RWPE2 (cell line): ENCODE measurements at regions not wholly inside any gene's neighbourhood (a gene's known extent, or its start where the extent isn't known, plus 50 kb on each side); places are given as distances from the start of the nearest gene placed in this dataset.

Source experiments
- ATAC-seq: fragments of 200-7000 bp; cut with Tn5 transposase; 3 replicates; pipeline ENCODE4 v1.9.1; 2021; ENCODE audit warnings: low read depth
- DNase-seq: peaks from one replicate; pipeline ENCODE4 v3.0.0-alpha.2; 2020; ENCODE audit warnings: low spot score
- H3K27ac ChIP-seq: fragments of 450-650 bp; 2 replicates; pipeline ENCODE4 v1.5.1; 2017; ENCODE audit warnings: mild to moderate bottlenecking; ENCODE audit not compliant: poor library complexity, severe bottlenecking
- H3K27me3 ChIP-seq: fragments of 250-450 bp; sonication (Bioruptor Pico); 2 replicates; pipeline ENCODE4 v1.5.1; 2021; ENCODE audit warnings: mild to moderate bottlenecking, moderate library complexity; ENCODE audit not compliant: insufficient read depth, poor library complexity, severe bottlenecking
- H3K36me3 ChIP-seq: fragments of 250-450 bp; sonication (Bioruptor Pico); 2 replicates; pipeline ENCODE4 v1.5.1; 2020; ENCODE audit warnings: low read depth, mild to moderate bottlenecking, moderate library complexity
- H3K4me1 ChIP-seq: fragments of 250-450 bp; sonication (Bioruptor Pico); 2 replicates; pipeline ENCODE4 v1.5.1; 2021; ENCODE audit warnings: mild to moderate bottlenecking, moderate library complexity; ENCODE audit not compliant: insufficient read depth, poor library complexity, severe bottlenecking
- H3K4me3 ChIP-seq: fragments of 250-450 bp; sonication (Bioruptor Pico); 2 replicates; pipeline ENCODE4 v1.5.1; 2021; ENCODE audit warnings: mild to moderate bottlenecking, moderate library complexity; ENCODE audit not compliant: severe bottlenecking
- H3K9me3 ChIP-seq: fragments of 250-450 bp; sonication (Bioruptor Pico); 2 replicates; pipeline ENCODE4 v1.5.1; 2021; ENCODE audit warnings: mild to moderate bottlenecking, moderate library complexity; ENCODE audit not compliant: severe bottlenecking
- TF ChIP-seq, protein P1 (sequence below): fragments of 450-650 bp; IDR thresholded peaks from one replicate; pipeline ENCODE4 v1.5.1; 2017; ENCODE audit warnings: mild to moderate bottlenecking, moderate library complexity; ENCODE audit not compliant: poor library complexity, severe bottlenecking

DNA sequence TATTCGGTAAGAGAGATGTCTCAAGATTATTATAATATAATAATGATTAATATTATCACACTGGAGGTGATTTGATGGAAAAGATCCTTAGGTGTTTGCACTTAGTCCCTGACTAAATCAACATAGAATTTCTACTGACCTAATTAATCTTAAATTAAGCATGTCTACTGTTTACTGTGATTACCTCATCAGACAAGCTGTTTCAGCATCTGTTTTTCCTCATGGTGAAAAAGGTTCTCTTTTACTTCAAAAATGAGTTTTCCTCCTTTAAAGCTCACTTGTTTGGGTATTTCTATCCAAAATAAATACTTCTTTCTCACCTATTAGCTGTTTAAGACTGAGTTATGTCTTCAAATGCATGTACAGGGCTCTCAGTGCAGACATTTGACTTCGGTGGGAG is 407.8 kb downstream of the NKX6-1 start:
- TF ChIP-seq, protein P1, sequence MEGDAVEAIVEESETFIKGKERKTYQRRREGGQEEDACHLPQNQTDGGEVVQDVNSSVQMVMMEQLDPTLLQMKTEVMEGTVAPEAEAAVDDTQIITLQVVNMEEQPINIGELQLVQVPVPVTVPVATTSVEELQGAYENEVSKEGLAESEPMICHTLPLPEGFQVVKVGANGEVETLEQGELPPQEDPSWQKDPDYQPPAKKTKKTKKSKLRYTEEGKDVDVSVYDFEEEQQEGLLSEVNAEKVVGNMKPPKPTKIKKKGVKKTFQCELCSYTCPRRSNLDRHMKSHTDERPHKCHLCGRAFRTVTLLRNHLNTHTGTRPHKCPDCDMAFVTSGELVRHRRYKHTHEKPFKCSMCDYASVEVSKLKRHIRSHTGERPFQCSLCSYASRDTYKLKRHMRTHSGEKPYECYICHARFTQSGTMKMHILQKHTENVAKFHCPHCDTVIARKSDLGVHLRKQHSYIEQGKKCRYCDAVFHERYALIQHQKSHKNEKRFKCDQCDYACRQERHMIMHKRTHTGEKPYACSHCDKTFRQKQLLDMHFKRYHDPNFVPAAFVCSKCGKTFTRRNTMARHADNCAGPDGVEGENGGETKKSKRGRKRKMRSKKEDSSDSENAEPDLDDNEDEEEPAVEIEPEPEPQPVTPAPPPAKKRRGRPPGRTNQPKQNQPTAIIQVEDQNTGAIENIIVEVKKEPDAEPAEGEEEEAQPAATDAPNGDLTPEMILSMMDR: no peak

GRCh38 chr4:84089652-84090437 is 409.2 kb downstream of the NKX6-1 start:
- H3K9me3 ChIP-seq: no peaks in the 10 kb centered on the region
- no peak overlapping the region for H3K27ac ChIP-seq
- no peak overlapping the region for H3K4me3 ChIP-seq
- no peaks in the 10 kb centered on the region for H3K36me3 ChIP-seq
- no peak for ATAC-seq
- H3K27me3 ChIP-seq: peaks cover 21% of the 10 kb centered on the region
- TF ChIP-seq, protein P1: no peak
- H3K4me1 ChIP-seq: no peaks in the 10 kb centered on the region
- DNase-seq: no peak

More for the DNA sequence above, 407.8 kb downstream of the NKX6-1 start:
- H3K27me3 ChIP-seq: peaks cover 21% of the 10 kb centered on the region
- H3K4me1 ChIP-seq: no peaks in the 10 kb centered on the region
- H3K4me3 ChIP-seq: no peak overlapping the region
- DNase-seq (no peak), ATAC-seq (no peak)
- H3K9me3 ChIP-seq: no peaks in the 10 kb centered on the region
- H3K27ac ChIP-seq: no peak overlapping the region
- H3K36me3 ChIP-seq: no peaks in the 10 kb centered on the region

DNA sequence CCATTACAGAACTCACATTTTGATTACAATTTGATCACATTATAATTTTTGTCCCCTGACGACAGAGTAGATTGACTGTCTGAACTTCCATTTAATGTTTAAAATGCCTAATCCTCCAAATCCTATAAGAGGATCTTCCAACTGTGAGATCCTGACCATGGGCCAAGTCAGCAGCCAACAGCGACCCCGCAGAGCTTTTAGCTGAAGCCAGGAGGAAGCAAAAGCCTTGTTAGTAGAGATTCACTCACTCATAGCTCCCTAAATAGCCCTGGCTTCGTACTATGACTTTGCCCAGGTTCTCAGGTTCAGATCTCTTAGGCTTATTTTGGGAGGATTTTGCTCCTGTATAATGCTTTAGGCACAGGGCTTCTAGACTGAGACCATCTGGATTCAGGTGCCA is 413.1 kb downstream of the NKX6-1 start:
- Histone ChIP-seq H3K27ac (no peak overlapping the region), H3K9me3 (no peaks in the 10 kb centered on the region), H3K36me3 (no peaks in the 10 kb centered on the region), H3K4me1 (no peaks in the 10 kb centered on the region), H3K4me3 (no peak overlapping the region), H3K27me3 (peaks cover 8% of the 10 kb centered on the region)
- no peak for DNase-seq
- TF ChIP-seq, protein P1: no peak
- ATAC-seq: no peak

DNA sequence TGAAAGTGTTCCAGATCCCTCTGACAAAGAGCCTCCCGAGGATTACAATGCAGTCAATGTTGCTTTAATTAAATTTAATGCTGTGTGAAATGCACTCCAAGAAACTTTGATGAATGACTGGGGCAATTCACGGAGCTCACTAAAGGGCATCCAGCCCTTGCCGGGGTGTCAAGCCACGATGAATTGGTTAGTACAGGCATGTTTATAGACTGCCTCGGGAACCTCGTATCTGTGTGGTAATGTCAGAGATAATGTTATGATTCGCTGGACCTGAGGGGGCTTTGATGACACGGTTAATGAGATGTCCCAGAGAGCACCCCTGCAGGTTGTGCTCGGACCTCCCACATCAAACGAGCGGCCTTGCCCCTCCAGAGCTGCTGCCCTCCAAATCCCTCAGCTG is 428.8 kb downstream of the NKX6-1 start:
- H3K4me3 ChIP-seq: no peak overlapping the region
- no peaks in the 10 kb centered on the region for H3K4me1 ChIP-seq
- DNase-seq (no peak), ATAC-seq (no peak)
- H3K27me3 ChIP-seq: peaks cover 28% of the 10 kb centered on the region
- H3K9me3 ChIP-seq: no peaks in the 10 kb centered on the region
- H3K36me3 ChIP-seq: no peaks in the 10 kb centered on the region
- TF ChIP-seq, protein P1: no peak
- H3K27ac ChIP-seq: no peak overlapping the region

DNA sequence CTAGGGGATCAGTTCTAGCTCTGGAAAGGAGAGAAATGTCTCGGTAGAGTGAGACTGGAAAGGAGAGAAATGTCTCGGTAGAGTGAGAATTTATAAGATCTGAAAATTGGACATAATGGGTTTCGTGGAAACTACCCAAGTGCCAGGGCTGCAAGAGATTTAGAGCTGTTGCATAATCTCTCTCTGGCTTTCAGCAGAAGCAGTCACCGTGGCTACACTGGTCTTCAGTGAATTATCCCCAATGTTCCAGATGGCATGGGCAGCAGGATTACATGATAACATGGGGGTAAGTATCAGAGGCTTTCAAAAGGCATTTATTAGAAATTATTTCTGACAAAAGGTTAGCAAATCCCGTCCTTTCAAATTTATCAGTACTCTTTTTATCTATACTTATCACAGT is 435.5 kb downstream of the NKX6-1 start:
- Histone ChIP-seq H3K27ac (no peak overlapping the region), H3K27me3 (no peaks in the 10 kb centered on the region), H3K4me3 (no peak overlapping the region), H3K36me3 (no peaks in the 10 kb centered on the region), H3K4me1 (no peaks in the 10 kb centered on the region), H3K9me3 (no peaks in the 10 kb centered on the region)
- ATAC-seq: no peak
- no peak for DNase-seq
- TF ChIP-seq, protein P1: no peak
